ENCODE measurements at regions not wholly inside any gene's neighbourhood (a gene's known extent, or its start where the extent isn't known, plus 50 kb on each side); places are given as distances from the start of the nearest gene placed in this dataset.

- H3K56ac ChIP-seq (ENCODE audit: insufficient read length, low read depth, low read length): no peak overlapping the region
- TF ChIP-seq CTCF (conservative IDR thresholded peaks at IDR 0.05): no peak
- H3K9me3 Mint-ChIP-seq: peaks cover 0 to 8% of the 10 kb centered on the region in 2 experiments; a peak in 3 of 5 replicates
These were observed 74.4 kb upstream of the MAP1LC3B2 start for GRCh38 chr12:116484807-116485206.

More at GRCh38 chr12:116484807-116485206, 74.4 kb upstream of the MAP1LC3B2 start:
- no peak overlapping the region for H2BK12ac ChIP-seq (ENCODE audit: insufficient read length, low read depth, low read length)
- H3K4me1 ChIP-seq (ENCODE audit: insufficient read depth, low read length): no peaks in the 10 kb centered on the region; the same call in 1 of the 2 replicates
- no peaks in the 10 kb centered on the region for H3K79me1 ChIP-seq (ENCODE audit: insufficient read depth, low read depth, low read length, poor library complexity, severe bottlenecking)
- H3K23ac ChIP-seq (ENCODE audit: insufficient read length, low read depth, low read length): no peak overlapping the region
- H2BK120ac ChIP-seq (ENCODE audit: low read depth, low read length, poor library complexity, severe bottlenecking): no peak overlapping the region
- peaks cover 0 to 2% (median 0%) of the 10 kb centered on the region in 3 experiments; a peak in 1 of 7 replicates for H3K36me3 Mint-ChIP-seq (ENCODE audit: insufficient read depth in 1 of 3, low read depth in 3 of 3)
- H3K14ac ChIP-seq (ENCODE audit: insufficient read depth, low read length): no peak overlapping the region
- H3K27ac Mint-ChIP-seq: no peak overlapping the region
- no peak for DNase-seq
- H3K4me2 ChIP-seq (ENCODE audit: insufficient read depth, insufficient read length, low read length): no peak overlapping the region
- H3K4me3 Mint-ChIP-seq: no peak overlapping the region
- H4K20me1 ChIP-seq (ENCODE audit: control insufficient read depth, insufficient read depth, insufficient read length): no peaks in the 10 kb centered on the region
- H3K27me3 Mint-ChIP-seq (ENCODE audit: low read depth): peaks cover 4% of the 10 kb centered on the region
- H3K79me2 ChIP-seq (ENCODE audit: insufficient read depth, low read length): no peaks in the 10 kb centered on the region
- no peak overlapping the region for H3K9ac ChIP-seq (ENCODE audit: extremely low read depth, insufficient read length, low read length)
- WGBS (ENCODE audit: extremely low coverage, insufficient read length, low lambda C conversion rate): no CpG with 5 or more reads among the region's 5 CpGs
- no peak overlapping the region for H4K91ac ChIP-seq (ENCODE audit: insufficient read length, low read depth, low read length)
- H2AK5ac ChIP-seq (ENCODE audit: insufficient read length, low read length): no peak overlapping the region
- no peak overlapping the region for H3K27ac ChIP-seq (ENCODE audit: insufficient read length, low read depth, low read length)
- H3T11ph ChIP-seq (ENCODE audit: low read length): no peak overlapping the region
- H3K27me3 ChIP-seq (ENCODE audit: insufficient read depth, low read length): no peaks in the 10 kb centered on the region
- H3K9me3 ChIP-seq (ENCODE audit: control insufficient read depth, low read depth, low read length): no peaks in the 10 kb centered on the region
- no peak overlapping the region for H3K18ac ChIP-seq (ENCODE audit: insufficient read length, low read depth, low read length)
- H3K4ac ChIP-seq (ENCODE audit: low read depth, low read length): no peak overlapping the region
- no peak overlapping the region for H4K5ac ChIP-seq (ENCODE audit: insufficient read length, low read depth, low read length)
- H2BK15ac ChIP-seq (ENCODE audit: low read depth, low read length): no peak overlapping the region
- no peak overlapping the region for H2AFZ ChIP-seq (ENCODE audit: low read length)
- no peak overlapping the region for H4K8ac ChIP-seq (replicated peaks; ENCODE audit: insufficient read length, low read depth, low read length)
- no peaks in the 10 kb centered on the region for H3K23me2 ChIP-seq (ENCODE audit: insufficient read length, low read depth, low read length, poor library complexity, severe bottlenecking)
- no peak overlapping the region for H2BK20ac ChIP-seq (ENCODE audit: low read depth, low read length, poor library complexity, severe bottlenecking)
- no peak overlapping the region for H2BK5ac ChIP-seq (ENCODE audit: insufficient read length, low read length)
- peaks cover 8 to 14% of the 10 kb centered on the region in 2 experiments for H3K4me1 Mint-ChIP-seq
